Esophagus (tissue), 2 donors: ENCODE measurements at regions not wholly inside any gene's neighbourhood (a gene's known extent, or its start where the extent isn't known, plus 50 kb on each side); places are given as distances from the start of the nearest gene placed in this dataset.
"Not testable (repeated sequence)": the region's sequence is repeated elsewhere in the genome, so short reads cannot be mapped to it uniquely, and the experiment has no call there.

ENCODE experiments used
- H3K27ac ChIP-seq, 2 donors: one replicate each; pipeline ENCODE4 v1.5.1; 2013; ENCODE audit warnings: low read depth in 2 of 2, mild to moderate bottlenecking in 2 of 2, inconsistent platforms in 1 of 2, low read length in 1 of 2, moderate library complexity in 1 of 2
- H3K27me3 ChIP-seq, 2 donors: one replicate each; pipeline ENCODE4 v1.6.1; 2013; ENCODE audit warnings: low read length in 2 of 2, control low read depth in 1 of 2, mild to moderate bottlenecking in 1 of 2; ENCODE audit not compliant: insufficient read depth in 2 of 2, control insufficient read depth in 1 of 2
- H3K36me3 ChIP-seq, 2 donors: one replicate each; pipeline ENCODE4 v1.6.1; 2013; ENCODE audit warnings: low read length in 1 of 2; ENCODE audit not compliant: control insufficient read depth in 2 of 2, insufficient read depth in 2 of 2
- H3K4me1 ChIP-seq, 2 donors: one replicate each; pipeline ENCODE4 v1.6.1; 2013; ENCODE audit warnings: low read length in 1 of 2; ENCODE audit not compliant: control insufficient read depth in 2 of 2, insufficient read depth in 2 of 2
- H3K4me3 ChIP-seq, 2 donors: one replicate each; pipeline ENCODE4 v1.5.1; 2013; ENCODE audit warnings: low read length in 2 of 2, mild to moderate bottlenecking in 2 of 2, low read depth in 1 of 2, moderate library complexity in 1 of 2
- H3K9me3 ChIP-seq, 2 donors: one replicate each; pipeline ENCODE4 v1.6.1; 2013; ENCODE audit warnings: mild to moderate bottlenecking in 2 of 2, low read depth in 1 of 2, low read length in 1 of 2, moderate library complexity in 1 of 2; ENCODE audit not compliant: control insufficient read depth in 2 of 2, insufficient read depth in 1 of 2
- WGBS, 2 donors: extraction: QIAGEN DNeasy Blood & Tissue Kit; methylation state at CpG; one replicate each; pipeline ENCODE4 v1.1.7; 2013; 5-methylcytosine and 5-hydroxymethylcytosine counted together
- donor health status: healthy with polysubstance abuse.
- donor health status: Bipolar disorder and iron deficiency.

- no peak overlapping the region for H3K4me3 ChIP-seq
- H3K27ac ChIP-seq = no peak overlapping the region
- H3K9me3 ChIP-seq = no peaks in the 10 kb centered on the region
- no peaks in the 10 kb centered on the region for H3K27me3 ChIP-seq
- no peaks in the 10 kb centered on the region for H3K36me3 ChIP-seq
- 51 to 56% methylated on average over 1 of the region's 1 CpG for WGBS, 2 donors
- H3K4me1 ChIP-seq = no peaks in the 10 kb centered on the region
These were observed 747.4 kb upstream of the SLC8A1 start for GRCh38 chr2:41199334-41199733.

- H3K9me3 ChIP-seq = no peaks in the 10 kb centered on the region
- no peak overlapping the region for H3K27ac ChIP-seq
- no peaks in the 10 kb centered on the region for H3K36me3 ChIP-seq
- 49 to 54% methylated on average over 3 of the region's 3 CpGs for WGBS, 2 donors
- no peaks in the 10 kb centered on the region for H3K4me1 ChIP-seq
- H3K4me3 ChIP-seq = no peak overlapping the region
- no peaks in the 10 kb centered on the region for H3K27me3 ChIP-seq
These were observed 752.4 kb upstream of the SLC8A1 start for GRCh38 chr2:41204315-41204714.

- 69 to 84% methylated on average over 1 of the region's 1 CpG for WGBS, 2 donors
- no peak overlapping the region for H3K27ac ChIP-seq
- no peaks in the 10 kb centered on the region for H3K27me3 ChIP-seq
- no peaks in the 10 kb centered on the region for H3K9me3 ChIP-seq
- H3K36me3 ChIP-seq = no peaks in the 10 kb centered on the region
- H3K4me1 ChIP-seq = no peaks in the 10 kb centered on the region
- no peak overlapping the region for H3K4me3 ChIP-seq
These were observed 754.1 kb upstream of the SLC8A1 start for GRCh38 chr2:41206004-41206403.

- Histone ChIP-seq H3K4me3 (no peak overlapping the region), H3K9me3 (no peaks in the 10 kb centered on the region), H3K4me1 (no peaks in the 10 kb centered on the region), H3K36me3 (no peaks in the 10 kb centered on the region), H3K27ac (no peak overlapping the region), H3K27me3 (no peaks in the 10 kb centered on the region)
- WGBS, 2 donors = 60 to 65% methylated on average over 2 of the region's 2 CpGs
These were observed 755.7 kb upstream of the SLC8A1 start for GRCh38 chr2:41207578-41207977.

- H3K4me3 ChIP-seq, H3K9me3 ChIP-seq, H3K27ac ChIP-seq, H3K36me3 ChIP-seq, H3K4me1 ChIP-seq, H3K27me3 ChIP-seq: not testable (repeated sequence)
- WGBS, 2 donors = 65 to 67% methylated on average over 4 of the region's 4 CpGs
These were observed 758.1 kb upstream of the SLC8A1 start for GRCh38 chr2:41210030-41210429.

GRCh38 chr2:41216978-41217377, 765.1 kb upstream of the SLC8A1 start:
- no peak overlapping the region for H3K27ac ChIP-seq
- H3K4me3 ChIP-seq = no peak overlapping the region
- no peaks in the 10 kb centered on the region for H3K4me1 ChIP-seq
- WGBS, 2 donors = 55 to 61% methylated on average over 1 of the region's 1 CpG
- no peaks in the 10 kb centered on the region for H3K36me3 ChIP-seq
- H3K27me3 ChIP-seq = no peaks in the 10 kb centered on the region
- H3K9me3 ChIP-seq = no peaks in the 10 kb centered on the region

GRCh38 chr2:41222593-41222992, 770.7 kb upstream of the SLC8A1 start:
- Histone ChIP-seq H3K36me3 (no peaks in the 10 kb centered on the region), H3K27me3 (no peaks in the 10 kb centered on the region), H3K4me3 (no peak overlapping the region), H3K4me1 (no peaks in the 10 kb centered on the region), H3K27ac (no peak overlapping the region), H3K9me3 (peaks cover 0 to 6% of the 10 kb centered on the region in 2 donors)
- 43 to 58% methylated on average over 1 of the region's 1 CpG for WGBS, 2 donors

- no peaks in the 10 kb centered on the region for H3K27me3 ChIP-seq
These were observed 782.2 kb upstream of the SLC8A1 start for GRCh38 chr2:41234093-41234492.

GRCh38 chr2:41241325-41242000, 789.6 kb upstream of the SLC8A1 start:
- WGBS, 2 donors = 62 to 77% methylated on average over 4 of the region's 4 CpGs
- Histone ChIP-seq H3K27ac (no peak overlapping the region), H3K4me1 (peaks cover 0 to 2% of the 10 kb centered on the region in 2 donors), H3K36me3 (no peaks in the 10 kb centered on the region), H3K9me3 (no peaks in the 10 kb centered on the region), H3K27me3 (no peaks in the 10 kb centered on the region), H3K4me3 (no peak overlapping the region)

More at GRCh38 chr2:41234093-41234492, 782.2 kb upstream of the SLC8A1 start:
- Histone ChIP-seq H3K36me3 (no peaks in the 10 kb centered on the region), H3K9me3 (no peaks in the 10 kb centered on the region), H3K27ac (no peak overlapping the region), H3K4me1 (no peaks in the 10 kb centered on the region), H3K4me3 (no peak overlapping the region)
- WGBS, 2 donors = 50 to 52% methylated on average over 1 of the region's 1 CpG

- Histone ChIP-seq H3K27ac (no peak overlapping the region), H3K4me3 (no peak overlapping the region), H3K9me3 (no peaks in the 10 kb centered on the region), H3K27me3 (no peaks in the 10 kb centered on the region), H3K4me1 (peaks cover 0 to 2% of the 10 kb centered on the region in 2 donors), H3K36me3 (no peaks in the 10 kb centered on the region)
- 81 to 83% methylated on average over 4 of the region's 4 CpGs for WGBS, 2 donors
These were observed 790.1 kb upstream of the SLC8A1 start for GRCh38 chr2:41242001-41242331.
